Anterior cingulate cortex (tissue), 58 donors: ENCODE measurements at regions not wholly inside any gene's neighbourhood (a gene's known extent, or its start where the extent isn't known, plus 50 kb on each side); places are given as distances from the start of the nearest gene placed in this dataset.

Experiments
- DNase-seq, 58 donors: peaks; one replicate each; lab custom pipeline; 2025; lab: John Stamatoyannopoulos, UW

DNA sequence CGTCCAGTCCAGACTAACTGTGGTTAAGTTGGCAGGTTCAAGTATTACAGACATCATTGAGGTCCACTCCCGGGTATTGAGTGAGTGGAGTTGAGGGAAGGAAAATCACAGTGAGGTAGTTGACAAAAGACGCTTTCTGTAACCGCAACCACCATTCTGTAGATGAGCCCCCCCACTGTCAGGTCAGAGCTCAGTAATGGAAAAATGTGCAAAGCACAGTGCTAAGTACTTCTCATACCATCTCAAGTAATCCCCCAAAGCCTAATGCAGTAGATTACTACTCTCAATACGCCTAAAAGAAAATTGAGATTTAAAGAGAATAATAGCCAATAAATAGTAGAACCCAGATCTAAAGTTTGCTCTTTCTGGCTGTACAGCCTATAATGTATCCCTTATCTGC, 522.8 kb downstream of the LMO4 start:
- DNase-seq, result no peak

- DNase-seq, result no peak
Observed at GRCh38 chr1:87852410-87853161, 523.9 kb downstream of the LMO4 start.

- no peak for DNase-seq
Observed at GRCh38 chr1:87853576-87854351, 525.1 kb downstream of the LMO4 start.

- no peak for DNase-seq
Observed at GRCh38 chr1:87863317-87863716, 534.6 kb downstream of the LMO4 start.

DNA sequence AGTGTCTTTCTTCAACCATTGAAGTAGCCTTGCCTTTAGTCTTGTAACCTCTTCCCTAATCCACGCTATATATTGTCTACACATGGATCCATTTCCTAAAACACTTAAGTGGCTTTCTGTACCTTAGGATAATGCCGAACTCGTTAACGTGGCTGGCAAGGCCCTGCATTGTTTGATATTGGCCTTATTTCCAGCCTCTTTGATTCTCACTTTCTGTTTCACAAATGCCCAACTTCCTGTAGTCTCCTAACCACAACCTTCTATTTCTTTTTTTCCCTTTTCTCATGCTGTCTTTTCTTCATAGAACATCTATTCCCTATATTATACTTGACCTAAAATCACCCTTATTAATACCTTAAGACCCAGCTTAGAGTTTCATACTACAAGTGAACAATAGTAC, 536.0 kb downstream of the LMO4 start:
- no peak for DNase-seq

- no peak for DNase-seq
Observed at GRCh38 chr1:87866416-87866815, 537.7 kb downstream of the LMO4 start.

DNA sequence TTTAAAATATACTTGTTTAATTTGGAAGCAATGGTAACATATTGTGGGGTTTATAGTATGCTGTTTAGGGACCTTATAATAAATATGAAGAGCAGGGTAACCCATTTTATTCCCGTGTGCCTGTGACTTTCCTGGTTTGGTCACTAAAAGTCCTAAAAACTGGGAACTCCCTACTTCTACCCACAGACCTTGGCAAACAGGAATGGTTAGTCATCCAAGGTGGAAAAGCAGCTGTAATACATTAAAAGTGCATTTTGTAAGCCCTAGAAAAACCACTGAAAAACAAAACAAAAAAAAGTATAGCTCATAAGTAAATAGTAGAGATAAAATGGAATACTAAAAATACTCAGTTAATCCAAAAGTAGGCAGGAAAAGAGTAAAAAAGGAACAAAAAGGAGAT, 538.9 kb downstream of the LMO4 start:
- no peak for DNase-seq

DNA sequence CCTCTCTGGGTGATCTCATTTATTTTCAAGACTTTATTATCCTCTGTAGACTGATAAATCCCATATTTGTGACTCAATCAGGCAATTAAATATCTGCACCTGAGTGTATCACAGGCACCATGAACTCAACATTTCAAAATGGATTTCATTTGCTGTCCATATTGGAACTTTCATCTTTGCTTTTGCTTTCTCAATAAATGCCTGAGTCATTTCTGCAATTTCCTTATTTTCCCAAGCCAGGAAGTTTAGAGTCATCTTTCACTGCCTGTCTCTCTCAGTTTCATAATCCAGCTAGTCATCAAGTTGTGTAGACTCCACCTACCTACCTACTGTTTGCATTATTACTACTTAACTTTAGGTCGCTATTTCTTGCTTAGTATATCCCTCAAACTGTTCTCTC, 540.9 kb downstream of the LMO4 start:
- DNase-seq, result no peak

GRCh38 chr1:87872189-87872588, 543.5 kb downstream of the LMO4 start:
- peak in 9 of 58 donors; percentile 0 to 23 (median 2) for DNase-seq

GRCh38 chr1:87872692-87873091, 544.0 kb downstream of the LMO4 start:
- DNase-seq, result no peak

DNA sequence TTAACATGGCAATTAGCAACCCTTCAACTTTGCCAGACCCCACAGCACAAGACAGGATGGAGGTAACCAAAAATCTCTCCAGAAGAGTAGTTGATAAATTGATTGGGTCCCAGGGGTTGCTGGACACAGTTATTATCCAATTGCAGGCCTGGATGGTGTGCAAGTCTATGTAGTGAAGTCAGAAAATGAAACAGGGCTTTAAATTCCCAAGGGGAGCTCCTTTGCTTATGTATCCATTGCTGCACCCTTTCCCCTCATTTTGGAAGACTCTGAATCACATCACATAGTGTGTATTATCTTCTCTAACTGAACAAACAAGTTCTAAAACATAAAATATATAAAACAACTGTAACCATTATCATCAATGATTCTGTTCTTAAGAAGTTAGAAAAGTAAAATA, 550.2 kb downstream of the LMO4 start:
- no peak for DNase-seq

DNA sequence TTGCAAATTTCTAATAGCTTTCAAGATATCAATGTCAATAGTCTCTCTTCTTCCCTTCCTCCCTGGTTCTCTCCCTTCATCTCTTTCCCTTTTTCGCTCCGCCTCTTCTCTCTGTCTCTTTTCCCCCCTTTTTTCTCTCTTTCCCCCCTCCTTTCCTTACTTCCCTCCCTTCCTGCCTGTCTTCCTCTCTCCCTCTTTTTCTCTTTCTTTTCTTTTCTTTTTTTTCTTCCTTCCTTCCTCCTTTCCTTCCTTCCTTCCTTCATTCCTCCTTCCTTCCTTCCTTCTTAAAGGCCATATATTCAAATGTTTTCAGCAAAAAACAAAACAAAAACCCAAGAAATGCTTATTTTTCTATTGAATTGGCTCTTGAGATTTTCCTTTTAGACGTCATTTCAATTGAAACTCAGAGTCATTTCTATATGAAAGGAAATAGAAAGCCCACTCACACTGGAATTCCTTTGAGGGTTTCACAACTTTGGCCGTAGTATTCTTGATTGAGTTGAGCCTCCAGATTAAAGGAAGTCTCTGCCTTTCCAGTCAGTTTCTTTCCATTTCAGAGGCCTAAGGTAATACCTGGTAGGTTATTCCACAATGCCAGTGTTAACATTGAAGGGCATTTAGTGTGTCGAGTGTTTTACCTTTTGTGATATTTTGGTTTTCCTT, 551.5 kb downstream of the LMO4 start:
- DNase-seq, result no peak

- no peak for DNase-seq
Observed at GRCh38 chr1:87880764-87881163, 552.1 kb downstream of the LMO4 start.

DNA sequence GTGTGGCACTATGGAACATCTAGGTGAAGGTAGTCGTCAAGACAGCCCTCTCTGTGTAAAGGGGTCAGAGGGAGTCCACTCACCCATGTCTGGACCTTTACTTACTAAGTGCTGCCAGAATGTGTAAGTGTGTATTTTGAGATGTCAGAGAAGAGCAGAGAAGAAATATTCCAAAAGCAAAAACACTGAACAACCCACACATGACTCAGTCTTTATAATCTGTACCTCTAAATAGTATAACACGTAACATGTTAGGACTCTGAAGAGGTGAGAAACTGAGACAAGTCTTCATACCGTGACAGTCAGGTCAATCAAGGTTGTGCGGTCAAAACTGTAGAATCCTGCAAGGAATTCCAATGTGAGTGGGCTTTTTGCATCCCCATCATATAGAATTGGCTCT, 555.2 kb downstream of the LMO4 start:
- no peak for DNase-seq

DNA sequence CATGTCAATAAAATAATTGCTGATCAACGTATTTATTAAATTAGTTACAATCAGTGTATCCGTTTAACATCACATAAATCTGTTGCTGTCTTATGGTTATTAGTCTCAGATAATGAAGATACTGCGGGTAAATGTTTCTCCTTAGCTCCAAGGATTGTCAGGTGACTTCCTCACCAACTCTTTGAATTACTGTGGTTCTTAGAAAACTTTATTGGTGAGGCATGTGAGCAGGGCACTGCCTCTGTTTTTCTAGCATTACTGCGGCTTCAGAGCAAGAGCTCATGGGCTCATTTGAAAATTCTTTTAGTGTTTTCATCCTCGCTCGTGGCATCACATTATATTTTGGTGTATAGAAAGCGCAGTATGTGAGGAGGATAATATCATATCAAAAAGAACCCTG, 555.9 kb downstream of the LMO4 start:
- no peak for DNase-seq

DNA sequence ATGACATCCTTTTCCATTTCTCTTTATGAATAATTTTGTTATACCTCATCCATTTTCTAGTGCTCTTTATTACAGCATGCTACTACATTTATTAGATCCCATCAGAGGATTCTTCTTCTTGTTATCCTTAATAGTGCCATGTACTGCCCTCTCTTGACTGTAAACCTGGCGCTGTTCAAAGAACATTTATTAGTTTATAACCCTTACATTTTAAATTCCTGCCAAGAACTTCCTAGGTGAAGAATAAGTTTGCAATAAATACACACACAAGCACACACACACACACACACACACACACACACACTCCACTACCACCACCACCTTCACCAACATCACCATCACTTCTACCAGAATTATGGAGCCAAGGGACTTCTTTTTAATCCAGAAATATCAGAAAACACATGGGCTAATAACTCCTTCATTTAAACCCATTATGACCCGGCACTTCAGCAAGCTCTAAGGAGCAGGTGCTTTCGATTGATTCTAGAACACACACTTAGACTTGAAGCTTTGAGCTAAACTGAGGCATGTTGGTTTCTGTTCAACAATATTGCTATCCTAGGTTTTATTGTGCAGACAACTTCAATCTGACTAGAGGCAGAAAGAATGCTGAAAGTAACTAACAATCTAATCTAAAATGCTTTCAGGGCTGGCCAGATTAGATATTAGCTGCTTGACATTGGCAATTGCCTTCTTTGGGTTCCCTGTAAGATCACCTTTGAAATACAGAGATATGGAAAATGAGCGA, 556.8 kb downstream of the LMO4 start:
- no peak for DNase-seq

DNA sequence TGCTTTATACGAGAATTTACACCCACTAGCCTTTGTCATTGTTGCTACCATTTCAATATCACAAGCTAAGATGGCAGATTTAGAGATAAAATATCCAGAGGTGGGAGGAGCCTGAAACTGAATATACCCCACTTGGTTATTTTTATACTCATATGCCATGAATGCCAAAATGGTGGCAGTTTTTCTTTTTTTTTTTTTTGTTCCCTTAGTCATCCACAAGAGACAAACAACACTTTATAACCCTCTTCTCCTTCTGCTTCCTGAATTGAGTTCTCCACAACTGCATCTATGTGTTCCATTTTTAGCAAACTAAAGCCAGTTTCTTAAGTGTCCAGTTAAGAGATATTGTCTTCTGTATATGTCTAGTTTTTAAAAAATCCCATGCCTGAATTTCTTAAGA, 558.4 kb downstream of the LMO4 start:
- DNase-seq, result no peak

GRCh38 chr1:87888446-87888845, 559.8 kb downstream of the LMO4 start:
- DNase-seq, result no peak

DNA sequence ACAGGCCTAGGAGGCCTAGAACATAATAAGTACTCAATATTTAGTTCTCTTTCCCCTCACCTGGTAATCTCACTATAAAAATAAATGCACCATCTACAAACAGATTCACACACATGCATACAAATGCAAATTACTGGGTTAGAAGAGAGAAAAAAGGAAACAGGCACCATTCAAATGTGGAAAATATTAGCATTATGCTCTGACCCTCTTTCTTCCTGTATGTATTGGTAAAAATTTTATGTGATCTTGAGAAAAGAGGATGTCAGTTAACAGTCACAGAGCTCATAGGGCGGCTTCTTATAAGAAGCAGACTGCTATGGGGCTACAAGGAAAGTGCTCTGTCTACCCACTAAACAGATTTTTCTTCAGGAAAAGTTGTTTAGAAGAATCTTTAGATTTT, 565.4 kb downstream of the LMO4 start:
- DNase-seq, result no peak

GRCh38 chr1:87897481-87897880, 568.8 kb downstream of the LMO4 start:
- DNase-seq, result no peak

DNA sequence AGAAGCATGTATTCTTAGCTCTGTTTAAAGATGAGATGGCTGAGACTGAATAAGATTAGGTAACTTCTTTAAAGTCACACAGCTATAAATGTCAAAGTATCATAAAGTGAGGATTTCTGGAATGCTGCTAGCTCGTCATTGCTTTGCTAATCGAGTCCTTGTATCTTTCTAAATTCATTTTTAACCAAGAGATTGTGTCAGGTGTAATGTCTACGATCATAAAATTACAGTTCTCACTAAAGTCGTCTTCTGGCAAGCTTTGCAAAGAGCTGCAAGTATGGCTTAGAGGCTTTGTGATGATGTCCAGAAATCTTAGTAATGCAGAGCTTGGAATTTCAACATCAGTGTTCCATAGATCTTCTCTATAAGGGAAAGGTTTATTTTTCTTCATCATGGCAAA, 569.8 kb downstream of the LMO4 start:
- no peak for DNase-seq
